ENCODE measurements at regions not wholly inside any gene's neighbourhood (a gene's known extent, or its start where the extent isn't known, plus 50 kb on each side); places are given as distances from the start of the nearest gene placed in this dataset.

GRCh38 chr6:44725070-44725469, 337.6 kb downstream of the CDC5L start:
- TF ChIP-seq, protein P1, sequence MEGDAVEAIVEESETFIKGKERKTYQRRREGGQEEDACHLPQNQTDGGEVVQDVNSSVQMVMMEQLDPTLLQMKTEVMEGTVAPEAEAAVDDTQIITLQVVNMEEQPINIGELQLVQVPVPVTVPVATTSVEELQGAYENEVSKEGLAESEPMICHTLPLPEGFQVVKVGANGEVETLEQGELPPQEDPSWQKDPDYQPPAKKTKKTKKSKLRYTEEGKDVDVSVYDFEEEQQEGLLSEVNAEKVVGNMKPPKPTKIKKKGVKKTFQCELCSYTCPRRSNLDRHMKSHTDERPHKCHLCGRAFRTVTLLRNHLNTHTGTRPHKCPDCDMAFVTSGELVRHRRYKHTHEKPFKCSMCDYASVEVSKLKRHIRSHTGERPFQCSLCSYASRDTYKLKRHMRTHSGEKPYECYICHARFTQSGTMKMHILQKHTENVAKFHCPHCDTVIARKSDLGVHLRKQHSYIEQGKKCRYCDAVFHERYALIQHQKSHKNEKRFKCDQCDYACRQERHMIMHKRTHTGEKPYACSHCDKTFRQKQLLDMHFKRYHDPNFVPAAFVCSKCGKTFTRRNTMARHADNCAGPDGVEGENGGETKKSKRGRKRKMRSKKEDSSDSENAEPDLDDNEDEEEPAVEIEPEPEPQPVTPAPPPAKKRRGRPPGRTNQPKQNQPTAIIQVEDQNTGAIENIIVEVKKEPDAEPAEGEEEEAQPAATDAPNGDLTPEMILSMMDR (IDR thresholded peaks at IDR 0.05): no peak

GRCh38 chr6:44727651-44728630, 340.4 kb downstream of the CDC5L start:
- TF ChIP-seq, protein P1 (IDR thresholded peaks at IDR 0.05): no peak

DNA sequence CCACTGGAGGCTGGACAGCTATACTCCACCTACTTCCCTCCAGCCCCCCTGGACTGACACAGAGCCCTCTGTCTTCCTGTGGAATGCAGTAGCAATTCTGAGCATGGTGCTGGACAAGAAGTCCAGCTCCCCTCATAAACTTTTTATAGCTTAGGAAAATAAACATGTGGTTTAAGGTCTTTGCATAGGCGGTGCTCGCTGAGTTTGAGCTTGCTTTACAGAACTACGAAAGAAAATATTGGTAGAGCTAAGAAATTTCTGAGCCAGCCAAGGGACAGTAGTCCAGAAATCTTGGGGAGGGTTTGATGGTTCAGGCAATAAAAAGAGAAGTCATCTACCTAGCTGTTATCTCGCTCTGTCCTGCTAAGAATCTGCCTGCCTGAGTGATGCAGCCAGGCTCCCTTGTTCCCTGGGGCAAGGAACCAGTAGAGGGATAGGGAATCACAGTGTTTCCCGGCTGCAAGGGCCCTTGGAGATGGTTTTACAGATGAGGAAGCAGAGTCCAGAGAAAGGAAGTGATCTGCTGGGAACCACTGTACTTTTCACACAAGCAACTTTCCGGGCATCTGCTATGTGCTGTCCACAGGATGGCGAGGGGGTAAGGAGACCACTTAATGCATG, 343.4 kb downstream of the CDC5L start:
- TF ChIP-seq, protein P1 (IDR thresholded peaks at IDR 0.05): no peak

GRCh38 chr6:44731485-44732095, 344.1 kb downstream of the CDC5L start:
- TF ChIP-seq, protein P1 (IDR thresholded peaks at IDR 0.05): no peak

GRCh38 chr6:44732243-44732642, 344.7 kb downstream of the CDC5L start:
- TF ChIP-seq, protein P1 (IDR thresholded peaks at IDR 0.05): no peak

DNA sequence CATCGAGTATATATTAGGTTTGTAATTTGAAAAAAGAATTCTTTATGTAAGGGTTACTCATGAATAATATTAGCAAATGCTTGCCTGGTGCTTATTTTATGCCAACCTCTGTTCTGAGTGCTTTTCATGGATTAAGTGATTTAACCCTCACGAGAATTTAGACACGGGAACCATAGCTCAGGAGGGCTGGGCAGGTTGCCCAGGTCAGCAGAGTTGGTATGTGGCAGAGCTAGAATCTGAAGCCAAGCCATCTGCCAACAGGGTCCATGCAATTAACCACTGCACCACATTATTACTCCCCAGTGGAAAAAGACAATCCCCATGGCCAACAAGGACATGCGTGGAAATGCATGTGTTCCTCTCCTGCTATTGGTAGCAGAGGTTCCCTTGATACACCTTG, 345.6 kb downstream of the CDC5L start:
- TF ChIP-seq, protein P1 (IDR thresholded peaks at IDR 0.05): no peak

DNA sequence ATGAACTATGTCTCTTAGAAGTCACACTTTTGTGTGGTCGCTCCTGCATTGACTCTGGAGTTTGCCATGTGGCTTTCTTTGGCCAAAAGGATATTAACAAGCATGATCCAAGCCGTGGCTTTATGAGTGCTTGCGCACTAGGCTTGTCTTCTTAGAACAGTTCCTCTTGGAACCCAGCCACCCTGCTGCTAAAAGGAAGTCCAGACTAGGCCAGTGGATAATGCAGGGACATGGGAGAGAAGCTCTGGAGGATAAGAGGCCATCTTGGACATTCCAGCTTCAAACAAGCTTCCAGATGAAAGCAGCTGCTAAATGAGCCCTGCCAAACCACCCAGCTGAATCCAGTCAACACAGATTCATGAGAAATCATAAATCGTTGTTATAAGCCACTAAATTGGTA, 346.4 kb downstream of the CDC5L start:
- TF ChIP-seq, protein P1 (IDR thresholded peaks at IDR 0.05): no peak

Measured in LNCAP (cell line).